Omental fat pad (tissue), 3 donors: ENCODE measurements at regions not wholly inside any gene's neighbourhood (a gene's known extent, or its start where the extent isn't known, plus 50 kb on each side); places are given as distances from the start of the nearest gene placed in this dataset.

ENCODE experiments used
- ATAC-seq: fragments of 150-250 bp; one replicate; pipeline ENCODE4 v1.9.1; 2016; ENCODE audit warnings: mild to moderate bottlenecking, moderate library complexity; ENCODE audit not compliant: low FRiP score
- DNase-seq: peaks from one replicate; pipeline ENCODE4 v3.0.0-alpha.2; 2019; ENCODE audit warnings: low spot score
- CTCF ChIP-seq, 3 donors: fragments of 450-650 bp; IDR thresholded peaks; one replicate each; pipeline ENCODE4 v1.5.1; 2016 to 2017; ENCODE audit warnings: antibody characterized with exemption in 3 of 3, mild to moderate bottlenecking in 3 of 3, moderate library complexity in 2 of 3

DNA sequence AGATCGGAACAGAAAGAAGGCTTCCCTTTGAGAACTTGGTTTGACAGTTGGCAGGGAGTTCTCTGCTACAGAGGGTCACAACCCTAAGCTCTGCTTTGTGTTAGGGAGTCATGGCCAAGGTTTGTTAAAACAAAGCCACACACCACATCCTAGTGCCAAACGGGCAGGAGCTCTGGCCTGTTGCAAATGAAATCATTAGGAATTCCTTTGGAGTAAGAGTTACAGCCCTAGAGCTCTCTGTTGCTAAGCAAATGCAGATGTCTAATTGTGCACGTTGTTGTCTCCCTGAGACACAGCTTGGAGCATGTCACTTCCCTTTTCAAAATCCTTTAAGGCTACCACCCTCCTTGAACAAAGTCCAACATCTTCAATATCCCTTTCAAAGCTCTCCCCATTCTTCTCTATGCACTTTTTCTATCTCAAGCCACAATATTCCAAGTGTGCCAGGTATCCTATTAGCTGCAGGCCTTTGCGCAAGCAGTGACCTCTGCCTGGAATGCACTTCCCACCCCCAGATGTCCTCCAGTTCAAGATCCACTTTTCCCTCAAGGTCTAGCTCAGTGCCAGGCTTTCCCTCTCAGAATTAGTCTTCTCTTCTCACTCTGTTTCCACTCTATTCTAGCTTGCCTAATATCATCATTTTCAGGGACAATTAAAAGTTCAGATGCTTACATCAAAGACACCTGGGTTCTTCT is 253.7 kb upstream of the POU2AF2 start:
- TF ChIP-seq CTCF (IDR thresholded peaks at IDR 0.05) = no peak
- ATAC-seq (peak; percentile 20), DNase-seq (no peak)

DNA sequence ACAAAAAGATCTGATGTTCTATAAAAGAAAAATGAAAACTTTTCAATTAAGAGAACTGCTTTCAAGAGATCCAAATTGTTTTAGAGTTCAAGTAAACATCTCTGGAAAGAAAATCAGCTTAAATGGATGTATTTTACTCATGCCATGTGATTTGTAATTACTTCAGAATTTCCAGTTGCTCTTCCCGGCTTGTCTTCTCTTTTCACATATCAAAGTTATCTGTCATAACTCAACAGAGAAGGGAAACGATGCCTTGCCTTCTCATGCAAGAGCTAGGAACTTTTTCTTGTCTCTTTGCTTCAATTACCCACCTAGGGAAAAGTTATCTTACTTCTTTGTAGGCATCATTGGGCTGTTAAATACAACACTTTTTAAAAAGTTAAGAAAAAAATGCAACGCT is 255.2 kb upstream of the POU2AF2 start:
- no peak for TF ChIP-seq CTCF (IDR thresholded peaks at IDR 0.05)
- no peak for DNase-seq
- ATAC-seq = no peak

GRCh38 chr11:110989428-110990133 is 255.9 kb upstream of the POU2AF2 start:
- DNase-seq (no peak), ATAC-seq (peak; percentile 72)
- TF ChIP-seq CTCF (IDR thresholded peaks at IDR 0.05) = no peak

- TF ChIP-seq CTCF (IDR thresholded peaks at IDR 0.05) = no peak
- ATAC-seq (no peak), DNase-seq (no peak)
Measured at GRCh38 chr11:110988671-110989070, 256.9 kb upstream of the POU2AF2 start.

DNA sequence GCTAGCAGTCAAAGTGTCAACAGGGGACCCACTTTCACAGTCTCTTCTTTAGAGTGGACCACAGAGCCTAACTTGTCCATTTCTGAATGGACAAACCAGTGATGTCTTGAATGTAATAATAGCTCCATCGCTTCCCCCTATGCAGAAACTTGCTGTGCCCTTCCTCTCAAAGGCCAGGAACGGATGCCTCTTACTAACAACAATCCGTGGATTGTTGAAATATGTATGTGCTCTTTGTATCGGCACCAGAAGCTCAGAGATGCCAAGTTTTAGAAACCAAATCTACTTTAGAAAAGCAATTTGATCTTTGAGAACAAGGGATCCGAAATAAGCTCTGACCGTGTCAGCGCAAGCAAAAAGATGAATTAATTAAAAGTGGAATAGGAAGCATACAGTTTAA is 259.5 kb upstream of the POU2AF2 start:
- TF ChIP-seq CTCF (IDR thresholded peaks at IDR 0.05) = no peak
- no peak for DNase-seq
- no peak for ATAC-seq

- no peak for ATAC-seq
- no peak for TF ChIP-seq CTCF (IDR thresholded peaks at IDR 0.05)
- DNase-seq = no peak
Measured at GRCh38 chr11:110985547-110985946, 260.0 kb upstream of the POU2AF2 start.

DNA sequence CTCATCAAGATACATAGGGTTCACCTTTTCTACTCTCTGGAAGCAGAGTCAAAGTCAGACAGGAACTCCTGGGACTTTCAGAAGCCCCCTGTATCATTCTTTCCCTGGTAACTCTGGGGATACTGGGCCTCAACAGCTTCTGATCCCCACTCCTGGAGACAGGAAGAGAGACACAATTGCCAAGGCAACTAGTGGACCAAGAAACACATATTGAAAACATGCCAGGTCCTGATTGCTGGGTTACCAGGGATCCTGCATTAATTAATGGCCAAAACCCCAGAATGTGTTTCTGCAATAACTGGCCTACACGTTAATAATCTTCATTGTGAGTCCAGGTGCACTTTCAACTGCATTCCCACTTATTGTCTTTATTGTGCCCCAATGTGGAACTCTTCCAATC is 260.8 kb upstream of the POU2AF2 start:
- no peak for DNase-seq
- no peak for ATAC-seq
- TF ChIP-seq CTCF (IDR thresholded peaks at IDR 0.05) = no peak
